Loucy (cell line): ENCODE measurements at regions not wholly inside any gene's neighbourhood (a gene's known extent, or its start where the extent isn't known, plus 50 kb on each side); places are given as distances from the start of the nearest gene placed in this dataset.

Experiments
- H2AFZ ChIP-seq: fragments of 200-600 bp; sonication (generic); 2 replicates; pipeline ENCODE4 v1.6.0; 2016; ENCODE audit warnings: antibody characterized with exemption, mild to moderate bottlenecking, low read length, moderate library complexity
- H3F3A ChIP-seq: fragments of 200-600 bp; 2 replicates; pipeline ENCODE4 v1.6.0; 2016; ENCODE audit warnings: antibody characterized with exemption, low read depth, mild to moderate bottlenecking
- H3K27me3 ChIP-seq: fragments of 200-600 bp; sonication (generic); 2 replicates; pipeline ENCODE4 v1.6.1; 2014; ENCODE audit warnings: low read length, mild to moderate bottlenecking; ENCODE audit not compliant: insufficient read depth, poor library complexity, severe bottlenecking
- H3K36me3 ChIP-seq: fragments of 200-600 bp; sonication (generic); 2 replicates; pipeline ENCODE4 v1.6.1; 2016; ENCODE audit warnings: low read length; ENCODE audit not compliant: insufficient read depth
- H3K4me1 ChIP-seq: fragments of 200-600 bp; sonication (generic); 2 replicates; pipeline ENCODE4 v1.5.1; 2014; ENCODE audit warnings: low read length, mild to moderate bottlenecking; ENCODE audit not compliant: insufficient read depth, poor library complexity, severe bottlenecking
- H3K4me2 ChIP-seq: fragments of 200-600 bp; sonication (generic); 2 replicates; pipeline ENCODE4 v1.6.0; 2014; ENCODE audit warnings: antibody characterized with exemption, low read length, low read depth, mild to moderate bottlenecking; ENCODE audit not compliant: poor library complexity, severe bottlenecking
- H3K4me3 ChIP-seq: fragments of 200-600 bp; sonication (generic); 2 replicates; pipeline ENCODE4 v1.5.1; 2014; ENCODE audit warnings: low read length, mild to moderate bottlenecking, mixed read lengths; ENCODE audit not compliant: poor library complexity, severe bottlenecking
- H3K79me2 ChIP-seq: fragments of 200-600 bp; sonication (generic); 2 replicates; pipeline ENCODE4 v1.6.1; 2014; ENCODE audit warnings: low read length; ENCODE audit not compliant: insufficient read depth
- H3K9ac ChIP-seq: fragments of 200-600 bp; sonication (generic); 2 replicates; pipeline ENCODE4 v1.6.0; 2014; ENCODE audit warnings: mild to moderate bottlenecking, low read depth, low read length, moderate library complexity; ENCODE audit not compliant: poor library complexity, severe bottlenecking
- H3K9me2 ChIP-seq: fragments of 200-600 bp; sonication (generic); replicated peaks from 2 replicates; pipeline ENCODE4 v1.6.1; 2016; ENCODE audit warnings: low read depth, low read length, mixed read lengths
- H3K9me3 ChIP-seq: fragments of 200-600 bp; sonication (generic); 2 replicates; pipeline ENCODE4 v1.6.1; 2014; ENCODE audit warnings: mild to moderate bottlenecking, antibody characterized with exemption, low read length, low read depth; ENCODE audit not compliant: insufficient read depth
- H4K20me1 ChIP-seq: fragments of 200-600 bp; sonication (generic); 2 replicates; pipeline ENCODE4 v1.6.0; 2014; ENCODE audit warnings: antibody characterized with exemption, low read length, mild to moderate bottlenecking; ENCODE audit not compliant: insufficient read depth, poor library complexity, severe bottlenecking
- EZH2phosphoT487 ChIP-seq: fragments of 200-600 bp; IDR thresholded peaks from 2 replicates; pipeline ENCODE4 v1.6.1; 2018; ENCODE audit warnings: antibody characterized with exemption, mild to moderate bottlenecking, moderate library complexity, borderline replicate concordance
- TF ChIP-seq, protein P1 (sequence below): fragments of 200-600 bp; sonication (generic); conservative IDR thresholded peaks from 2 replicates; pipeline ENCODE4 v1.5.1; 2014; ENCODE audit warnings: mild to moderate bottlenecking, antibody characterized with exemption, low read length

DNA sequence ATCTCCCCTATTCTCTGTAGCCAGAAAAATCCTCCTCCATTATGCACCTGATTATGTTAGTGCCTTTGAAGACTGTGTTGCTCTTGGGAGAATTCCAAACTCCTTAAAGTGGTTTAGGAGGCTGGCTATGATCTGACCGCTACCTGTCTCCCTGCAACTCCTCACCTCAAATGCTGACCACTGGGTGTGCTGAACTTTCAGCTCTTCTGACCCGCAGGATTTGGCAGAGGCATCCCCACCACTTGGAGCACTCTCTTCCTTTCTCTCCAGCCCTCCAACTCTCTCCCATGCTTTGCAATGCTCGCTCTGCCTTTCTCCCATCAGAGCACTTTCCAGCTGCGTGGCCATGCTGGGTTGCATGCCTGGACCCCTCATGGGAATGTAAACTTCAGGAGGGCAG is 227.6 kb downstream of the RPS24 start:
- H3K79me2 ChIP-seq: no peaks in the 10 kb centered on the region
- no peaks in the 10 kb centered on the region for H3K9me3 ChIP-seq
- no peaks in the 10 kb centered on the region for H4K20me1 ChIP-seq
- no peaks in the 10 kb centered on the region for H3K36me3 ChIP-seq
- H3F3A ChIP-seq: no peaks in the 10 kb centered on the region
- no peaks in the 10 kb centered on the region for H3K27me3 ChIP-seq
- no peak for TF ChIP-seq EZH2phosphoT487
- TF ChIP-seq, protein P1, sequence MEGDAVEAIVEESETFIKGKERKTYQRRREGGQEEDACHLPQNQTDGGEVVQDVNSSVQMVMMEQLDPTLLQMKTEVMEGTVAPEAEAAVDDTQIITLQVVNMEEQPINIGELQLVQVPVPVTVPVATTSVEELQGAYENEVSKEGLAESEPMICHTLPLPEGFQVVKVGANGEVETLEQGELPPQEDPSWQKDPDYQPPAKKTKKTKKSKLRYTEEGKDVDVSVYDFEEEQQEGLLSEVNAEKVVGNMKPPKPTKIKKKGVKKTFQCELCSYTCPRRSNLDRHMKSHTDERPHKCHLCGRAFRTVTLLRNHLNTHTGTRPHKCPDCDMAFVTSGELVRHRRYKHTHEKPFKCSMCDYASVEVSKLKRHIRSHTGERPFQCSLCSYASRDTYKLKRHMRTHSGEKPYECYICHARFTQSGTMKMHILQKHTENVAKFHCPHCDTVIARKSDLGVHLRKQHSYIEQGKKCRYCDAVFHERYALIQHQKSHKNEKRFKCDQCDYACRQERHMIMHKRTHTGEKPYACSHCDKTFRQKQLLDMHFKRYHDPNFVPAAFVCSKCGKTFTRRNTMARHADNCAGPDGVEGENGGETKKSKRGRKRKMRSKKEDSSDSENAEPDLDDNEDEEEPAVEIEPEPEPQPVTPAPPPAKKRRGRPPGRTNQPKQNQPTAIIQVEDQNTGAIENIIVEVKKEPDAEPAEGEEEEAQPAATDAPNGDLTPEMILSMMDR: no peak
- H2AFZ ChIP-seq: no peak overlapping the region
- no peak overlapping the region for H3K4me3 ChIP-seq
- H3K9ac ChIP-seq: no peak overlapping the region
- peaks cover 26% of the 10 kb centered on the region for H3K4me1 ChIP-seq
- H3K9me2 ChIP-seq: no peaks in the 10 kb centered on the region
- H3K4me2 ChIP-seq: no peak overlapping the region

DNA sequence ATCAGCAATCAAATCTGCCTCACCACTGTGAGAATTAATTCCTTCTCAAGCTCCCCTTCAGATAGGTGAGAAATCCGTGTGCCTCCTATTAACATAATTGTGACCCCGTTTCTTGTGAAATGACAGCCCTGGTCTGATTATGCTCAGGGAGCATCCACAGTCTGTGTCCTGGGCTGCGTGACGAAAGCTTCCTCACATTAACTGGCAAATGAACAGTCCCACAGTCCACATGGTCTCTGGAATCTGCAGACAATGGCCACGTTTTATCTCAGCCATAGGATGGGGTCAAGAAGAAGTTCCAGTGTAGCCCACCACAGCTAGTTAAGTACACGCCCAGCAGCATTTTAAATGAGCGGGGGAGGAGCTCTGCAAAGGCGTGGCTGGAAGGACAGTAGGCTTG is 229.2 kb downstream of the RPS24 start:
- H3K4me2 ChIP-seq: no peak overlapping the region
- H2AFZ ChIP-seq: no peak overlapping the region
- no peaks in the 10 kb centered on the region for H3K9me3 ChIP-seq
- no peaks in the 10 kb centered on the region for H3K27me3 ChIP-seq
- TF ChIP-seq, protein P1: no peak
- no peak for TF ChIP-seq EZH2phosphoT487
- H4K20me1 ChIP-seq: no peaks in the 10 kb centered on the region
- no peaks in the 10 kb centered on the region for H3K79me2 ChIP-seq
- no peak overlapping the region for H3K4me3 ChIP-seq
- H3K4me1 ChIP-seq: peaks cover 22% of the 10 kb centered on the region
- no peaks in the 10 kb centered on the region for H3K9me2 ChIP-seq
- H3K36me3 ChIP-seq: no peaks in the 10 kb centered on the region
- H3K9ac ChIP-seq: no peak overlapping the region
- H3F3A ChIP-seq: no peaks in the 10 kb centered on the region

GRCh38 chr10:78263521-78263988 is 229.9 kb downstream of the RPS24 start:
- no peaks in the 10 kb centered on the region for H3K9me2 ChIP-seq
- H3K9ac ChIP-seq: no peak overlapping the region
- H3K9me3 ChIP-seq: no peaks in the 10 kb centered on the region
- H3K4me1 ChIP-seq: peaks cover 18% of the 10 kb centered on the region
- H4K20me1 ChIP-seq: no peaks in the 10 kb centered on the region
- TF ChIP-seq, protein P1: no peak
- no peak for TF ChIP-seq EZH2phosphoT487
- H3K4me2 ChIP-seq: no peak overlapping the region
- no peak overlapping the region for H3K4me3 ChIP-seq
- H3K79me2 ChIP-seq: no peaks in the 10 kb centered on the region
- H3F3A ChIP-seq: no peaks in the 10 kb centered on the region
- H2AFZ ChIP-seq: no peak overlapping the region
- H3K27me3 ChIP-seq: no peaks in the 10 kb centered on the region
- H3K36me3 ChIP-seq: no peaks in the 10 kb centered on the region
